Adrenal gland (tissue), 9 donors: ENCODE measurements at regions not wholly inside any gene's neighbourhood (a gene's known extent, or its start where the extent isn't known, plus 50 kb on each side); places are given as distances from the start of the nearest gene placed in this dataset.
"Not testable (repeated sequence)": the region's sequence is repeated elsewhere in the genome, so short reads cannot be mapped to it uniquely, and the experiment has no call there.

Experiments used
- DNase-seq, 7 donors: peaks; one replicate each; pipeline ENCODE4 v3.0.0-alpha.2; 2019 to 2020
- H3K27ac ChIP-seq, 5 donors: fragments of 200-600 bp; sonication (generic) in 4 of 5; 1 replicate in 3 of 5; 2 replicates in 2 of 5; pipeline versions ENCODE4 v1.5.1 to v1.8.0; 2016 to 2020; ENCODE audit warnings: mild to moderate bottlenecking in 1 of 5
- H3K27me3 ChIP-seq: fragments of 200-600 bp; 2 replicates; pipeline ENCODE4 v1.8.0; 2021
- H3K36me3 ChIP-seq, 2 donors: fragments of 200-600 bp; replicated peaks in 1 of 2; 1 replicate in 1 of 2; 2 replicates in 1 of 2; pipeline versions ENCODE4 v1.5.1 to v1.8.0; 2018 to 2022
- H3K4me1 ChIP-seq, 2 donors: fragments of 200-600 bp; replicated peaks in 1 of 2; 1 replicate in 1 of 2; 2 replicates in 1 of 2; pipeline versions ENCODE4 v1.5.1 to v1.8.0; 2018 to 2021
- H3K4me3 ChIP-seq, 4 donors: fragments of 200-600 bp; sonication (generic) in 3 of 4; one replicate each; pipeline ENCODE4 v1.5.1; 2016 to 2018
- H3K9me3 ChIP-seq, 3 donors: fragments of 200-600 bp; sonication (generic) in 1 of 3; replicated peaks in 1 of 3; 1 replicate in 2 of 3; 2 replicates in 1 of 3; pipeline versions ENCODE4 v1.5.1 to v1.8.0; 2016 to 2021
- CTCF ChIP-seq, 6 experiments: fragments of 450-650 bp in 4 of 6; fragments of 200-600 bp in 2 of 6; sonication (generic) in 1 of 6; IDR thresholded peaks; 1 replicate in 5 of 6; 2 replicates in 1 of 6; pipeline versions ENCODE4 v1.5.1 to v1.8.0; 2016 to 2021; ENCODE audit warnings: antibody characterized with exemption in 6 of 6, mild to moderate bottlenecking in 2 of 6, moderate library complexity in 1 of 6
- POLR2A ChIP-seq, 2 donors: fragments of 450-650 bp; IDR thresholded peaks; one replicate each; pipeline ENCODE4 v1.6.1; 2017; ENCODE audit warnings: antibody characterized with exemption in 2 of 2, mild to moderate bottlenecking in 2 of 2, moderate library complexity in 1 of 2
- WGBS, 4 donors: extraction: QIAGEN DNeasy Blood & Tissue Kit in 2 of 4; methylation state at CpG; one replicate each; pipeline versions ENCODE4 v1.1.5 to v1.1.7; 2013 to 2017; 5-methylcytosine and 5-hydroxymethylcytosine counted together
- intact Hi-C, 2 donors: fragments of 100-400 bp; cut with DNase I; formaldehyde crosslinking; loops; one replicate each; pipeline versions ENCODE4 v1.14.1 to v1.15.0; 2022 to 2023
- donor health status: healthy with polysubstance abuse.
- donor health status: Bipolar disorder and iron deficiency.
- donor health status: DM: yes; HTN: yes; CAD: no.
- donor health status: DM: no; HTN: no; CAD: no.
- donor health status: DM: no; HTN: no; CAD: no.

- Histone ChIP-seq H3K27me3 (no peaks in the 10 kb centered on the region), H3K4me1 (no peaks in the 10 kb centered on the region), H3K9me3 (no peaks in the 10 kb centered on the region), H3K36me3 (no peaks in the 10 kb centered on the region), H3K27ac (no peak overlapping the region), H3K4me3 (no peak overlapping the region)
- TF ChIP-seq CTCF (IDR thresholded peaks at IDR 0.05) (no peak), POLR2A (IDR thresholded peaks at IDR 0.05) (no peak)
- no peak for DNase-seq
- WGBS, 4 donors = 69 to 74% (median 72%) methylated on average over 2 of the region's 2 CpGs
- intact Hi-C loops = no loop called here
Measured at GRCh38 chr21:27321791-27322190, 354.9 kb upstream of the ADAMTS5 start.

DNA sequence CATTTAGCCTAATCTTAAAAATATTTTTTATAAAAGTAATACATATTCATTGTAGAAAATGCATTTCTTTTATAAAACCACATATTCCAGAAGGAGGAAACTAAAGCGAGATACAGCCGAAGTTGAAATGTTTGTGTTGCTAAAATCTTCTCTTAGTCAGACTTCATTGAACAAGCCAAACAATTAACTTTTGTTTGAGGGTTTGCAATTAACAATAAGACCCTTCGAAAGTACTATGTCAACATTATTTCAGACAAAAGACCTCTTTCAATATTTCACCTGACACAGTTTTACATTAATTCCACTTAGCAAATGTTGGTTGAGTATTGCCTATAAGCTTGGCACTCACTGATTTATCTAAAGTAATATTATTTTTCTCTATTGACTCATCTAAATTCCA lies 354.0 kb upstream of the ADAMTS5 start:
- Histone ChIP-seq H3K4me1 (no peaks in the 10 kb centered on the region), H3K27me3 (no peaks in the 10 kb centered on the region), H3K36me3 (no peaks in the 10 kb centered on the region), H3K4me3 (no peak overlapping the region), H3K9me3 (no peaks in the 10 kb centered on the region), H3K27ac (no peak overlapping the region)
- intact Hi-C loops = no loop called here
- DNase-seq = no peak
- 73 to 87% (median 83%) methylated on average over 3 of the region's 3 CpGs for WGBS, 4 donors
- TF ChIP-seq CTCF (IDR thresholded peaks at IDR 0.05) (no peak), POLR2A (IDR thresholded peaks at IDR 0.05) (no peak)

- DNase-seq, H3K9me3 ChIP-seq, H3K36me3 ChIP-seq, H3K27ac ChIP-seq, H3K4me3 ChIP-seq, H3K4me1 ChIP-seq, intact Hi-C loops, H3K27me3 ChIP-seq: not testable (repeated sequence)
- 67 to 87% (median 76%) methylated on average over 3 of the region's 3 CpGs for WGBS, 4 donors
Measured at GRCh38 chr21:27317601-27318000, 350.7 kb upstream of the ADAMTS5 start.

DNA sequence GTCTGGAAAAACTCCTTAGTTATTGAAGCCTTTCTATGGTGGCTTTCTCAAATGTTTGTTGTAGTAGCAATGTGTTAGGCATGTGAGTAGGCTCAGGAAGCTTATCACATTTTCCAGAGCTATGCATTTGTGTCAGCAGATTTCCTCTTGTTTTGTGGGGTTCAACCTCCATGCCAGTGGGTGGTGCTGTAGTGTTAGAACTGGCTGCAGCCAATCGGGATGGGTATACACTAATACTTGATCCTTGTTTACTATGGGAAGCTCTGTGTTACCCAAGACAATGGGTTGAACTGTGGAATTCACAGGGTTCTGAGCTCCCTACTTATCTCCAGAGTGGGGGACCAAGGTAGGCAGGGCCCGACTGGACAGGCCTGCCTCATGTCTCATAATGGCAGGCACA lies 348.5 kb upstream of the ADAMTS5 start:
- 69 to 82% (median 80%) methylated on average over 2 of the region's 2 CpGs for WGBS, 4 donors
- H3K4me1 ChIP-seq = no peaks in the 10 kb centered on the region
- intact Hi-C loops = no loop called here

More for the DNA sequence above, 348.5 kb upstream of the ADAMTS5 start:
- Histone ChIP-seq H3K9me3 (no peaks in the 10 kb centered on the region), H3K27ac (no peak overlapping the region), H3K36me3 (no peaks in the 10 kb centered on the region), H3K4me3 (no peak overlapping the region), H3K27me3 (no peaks in the 10 kb centered on the region)
- DNase-seq = no peak
- TF ChIP-seq CTCF (IDR thresholded peaks at IDR 0.05) (no peak), POLR2A (IDR thresholded peaks at IDR 0.05) (no peak)
